RWPE2 (cell line): ENCODE measurements at regions not wholly inside any gene's neighbourhood (a gene's known extent, or its start where the extent isn't known, plus 50 kb on each side); places are given as distances from the start of the nearest gene placed in this dataset.

ENCODE experiments used
- ATAC-seq: fragments of 200-7000 bp; cut with Tn5 transposase; 3 replicates; pipeline ENCODE4 v1.9.1; 2021; ENCODE audit warnings: low read depth
- DNase-seq: peaks from one replicate; pipeline ENCODE4 v3.0.0-alpha.2; 2020; ENCODE audit warnings: low spot score
- H3K27ac ChIP-seq: fragments of 450-650 bp; 2 replicates; pipeline ENCODE4 v1.5.1; 2017; ENCODE audit warnings: mild to moderate bottlenecking; ENCODE audit not compliant: poor library complexity, severe bottlenecking
- H3K27me3 ChIP-seq: fragments of 250-450 bp; sonication (Bioruptor Pico); 2 replicates; pipeline ENCODE4 v1.5.1; 2021; ENCODE audit warnings: mild to moderate bottlenecking, moderate library complexity; ENCODE audit not compliant: insufficient read depth, poor library complexity, severe bottlenecking
- H3K36me3 ChIP-seq: fragments of 250-450 bp; sonication (Bioruptor Pico); 2 replicates; pipeline ENCODE4 v1.5.1; 2020; ENCODE audit warnings: low read depth, mild to moderate bottlenecking, moderate library complexity
- H3K4me1 ChIP-seq: fragments of 250-450 bp; sonication (Bioruptor Pico); 2 replicates; pipeline ENCODE4 v1.5.1; 2021; ENCODE audit warnings: mild to moderate bottlenecking, moderate library complexity; ENCODE audit not compliant: insufficient read depth, poor library complexity, severe bottlenecking
- H3K4me3 ChIP-seq: fragments of 250-450 bp; sonication (Bioruptor Pico); 2 replicates; pipeline ENCODE4 v1.5.1; 2021; ENCODE audit warnings: mild to moderate bottlenecking, moderate library complexity; ENCODE audit not compliant: severe bottlenecking
- H3K9me3 ChIP-seq: fragments of 250-450 bp; sonication (Bioruptor Pico); 2 replicates; pipeline ENCODE4 v1.5.1; 2021; ENCODE audit warnings: mild to moderate bottlenecking, moderate library complexity; ENCODE audit not compliant: severe bottlenecking
- TF ChIP-seq, protein P1 (sequence below): fragments of 450-650 bp; IDR thresholded peaks from one replicate; pipeline ENCODE4 v1.5.1; 2017; ENCODE audit warnings: mild to moderate bottlenecking, moderate library complexity; ENCODE audit not compliant: poor library complexity, severe bottlenecking

GRCh38 chr6:744666-745353 is 51.9 kb upstream of the EXOC2 start:
- no peaks in the 10 kb centered on the region for H3K36me3 ChIP-seq
- no peaks in the 10 kb centered on the region for H3K27me3 ChIP-seq
- ATAC-seq: no peak
- no peak overlapping the region for H3K4me3 ChIP-seq
- H3K27ac ChIP-seq: no peak overlapping the region
- no peaks in the 10 kb centered on the region for H3K9me3 ChIP-seq
- TF ChIP-seq, protein P1, sequence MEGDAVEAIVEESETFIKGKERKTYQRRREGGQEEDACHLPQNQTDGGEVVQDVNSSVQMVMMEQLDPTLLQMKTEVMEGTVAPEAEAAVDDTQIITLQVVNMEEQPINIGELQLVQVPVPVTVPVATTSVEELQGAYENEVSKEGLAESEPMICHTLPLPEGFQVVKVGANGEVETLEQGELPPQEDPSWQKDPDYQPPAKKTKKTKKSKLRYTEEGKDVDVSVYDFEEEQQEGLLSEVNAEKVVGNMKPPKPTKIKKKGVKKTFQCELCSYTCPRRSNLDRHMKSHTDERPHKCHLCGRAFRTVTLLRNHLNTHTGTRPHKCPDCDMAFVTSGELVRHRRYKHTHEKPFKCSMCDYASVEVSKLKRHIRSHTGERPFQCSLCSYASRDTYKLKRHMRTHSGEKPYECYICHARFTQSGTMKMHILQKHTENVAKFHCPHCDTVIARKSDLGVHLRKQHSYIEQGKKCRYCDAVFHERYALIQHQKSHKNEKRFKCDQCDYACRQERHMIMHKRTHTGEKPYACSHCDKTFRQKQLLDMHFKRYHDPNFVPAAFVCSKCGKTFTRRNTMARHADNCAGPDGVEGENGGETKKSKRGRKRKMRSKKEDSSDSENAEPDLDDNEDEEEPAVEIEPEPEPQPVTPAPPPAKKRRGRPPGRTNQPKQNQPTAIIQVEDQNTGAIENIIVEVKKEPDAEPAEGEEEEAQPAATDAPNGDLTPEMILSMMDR: no peak
- no peak for DNase-seq
- no peaks in the 10 kb centered on the region for H3K4me1 ChIP-seq

- ATAC-seq (no peak), DNase-seq (no peak)
- Histone ChIP-seq H3K36me3 (no peaks in the 10 kb centered on the region), H3K4me3 (no peak overlapping the region), H3K27me3 (no peaks in the 10 kb centered on the region), H3K9me3 (no peaks in the 10 kb centered on the region), H3K27ac (no peak overlapping the region), H3K4me1 (no peaks in the 10 kb centered on the region)
- TF ChIP-seq, protein P1: no peak
These were observed 50.6 kb upstream of the EXOC2 start for GRCh38 chr6:743320-744096.
